ENCODE measurements at regions not wholly inside any gene's neighbourhood (a gene's known extent, or its start where the extent isn't known, plus 50 kb on each side); places are given as distances from the start of the nearest gene placed in this dataset.

DNA sequence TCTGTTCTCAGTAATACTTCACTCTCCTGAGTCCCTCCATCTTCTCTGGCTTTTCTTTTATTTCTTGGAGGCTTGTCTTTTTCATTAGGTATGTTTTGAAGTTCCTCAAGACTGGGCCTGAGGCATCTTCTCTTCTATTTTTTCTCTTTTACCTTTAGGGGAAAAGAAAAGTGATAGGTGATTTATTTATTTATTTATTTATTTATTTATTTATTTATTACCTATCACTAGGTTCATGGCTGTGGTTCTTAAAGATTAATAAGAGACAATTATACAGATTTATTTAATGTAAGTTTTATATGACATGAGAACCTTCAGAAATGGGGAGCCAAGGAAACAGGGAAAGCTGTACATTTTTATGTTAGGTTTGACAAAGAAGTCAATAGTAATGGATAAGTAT is 330.3 kb upstream of the RBMS3 start:
- TF ChIP-seq POLR2AphosphoS5 (IDR thresholded peaks at IDR 0.05) (no peak), POLR2A (IDR thresholded peaks at IDR 0.05) (no peak)
- TF ChIP-seq, protein P1, sequence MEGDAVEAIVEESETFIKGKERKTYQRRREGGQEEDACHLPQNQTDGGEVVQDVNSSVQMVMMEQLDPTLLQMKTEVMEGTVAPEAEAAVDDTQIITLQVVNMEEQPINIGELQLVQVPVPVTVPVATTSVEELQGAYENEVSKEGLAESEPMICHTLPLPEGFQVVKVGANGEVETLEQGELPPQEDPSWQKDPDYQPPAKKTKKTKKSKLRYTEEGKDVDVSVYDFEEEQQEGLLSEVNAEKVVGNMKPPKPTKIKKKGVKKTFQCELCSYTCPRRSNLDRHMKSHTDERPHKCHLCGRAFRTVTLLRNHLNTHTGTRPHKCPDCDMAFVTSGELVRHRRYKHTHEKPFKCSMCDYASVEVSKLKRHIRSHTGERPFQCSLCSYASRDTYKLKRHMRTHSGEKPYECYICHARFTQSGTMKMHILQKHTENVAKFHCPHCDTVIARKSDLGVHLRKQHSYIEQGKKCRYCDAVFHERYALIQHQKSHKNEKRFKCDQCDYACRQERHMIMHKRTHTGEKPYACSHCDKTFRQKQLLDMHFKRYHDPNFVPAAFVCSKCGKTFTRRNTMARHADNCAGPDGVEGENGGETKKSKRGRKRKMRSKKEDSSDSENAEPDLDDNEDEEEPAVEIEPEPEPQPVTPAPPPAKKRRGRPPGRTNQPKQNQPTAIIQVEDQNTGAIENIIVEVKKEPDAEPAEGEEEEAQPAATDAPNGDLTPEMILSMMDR (IDR thresholded peaks at IDR 0.05), result no peak

Measured in transverse colon (tissue), 4 donors.